Sigmoid colon (tissue), 3 donors: ENCODE measurements at regions not wholly inside any gene's neighbourhood (a gene's known extent, or its start where the extent isn't known, plus 50 kb on each side); places are given as distances from the start of the nearest gene placed in this dataset.

Experiments used
- POLR2A ChIP-seq, 2 donors: fragments of 450-650 bp; IDR thresholded peaks; one replicate each; pipeline ENCODE4 v1.6.1; 2016; ENCODE audit warnings: antibody characterized with exemption in 2 of 2, mild to moderate bottlenecking in 2 of 2, moderate library complexity in 2 of 2
- TF ChIP-seq, protein P1 (sequence below), 4 experiments: fragments of 450-650 bp in 3 of 4; fragments of 200-600 bp in 1 of 4; IDR thresholded peaks; one replicate each; pipeline ENCODE4 v1.5.1; 2016 to 2019; ENCODE audit warnings: antibody characterized with exemption in 4 of 4, mild to moderate bottlenecking in 3 of 4, moderate library complexity in 2 of 4

DNA sequence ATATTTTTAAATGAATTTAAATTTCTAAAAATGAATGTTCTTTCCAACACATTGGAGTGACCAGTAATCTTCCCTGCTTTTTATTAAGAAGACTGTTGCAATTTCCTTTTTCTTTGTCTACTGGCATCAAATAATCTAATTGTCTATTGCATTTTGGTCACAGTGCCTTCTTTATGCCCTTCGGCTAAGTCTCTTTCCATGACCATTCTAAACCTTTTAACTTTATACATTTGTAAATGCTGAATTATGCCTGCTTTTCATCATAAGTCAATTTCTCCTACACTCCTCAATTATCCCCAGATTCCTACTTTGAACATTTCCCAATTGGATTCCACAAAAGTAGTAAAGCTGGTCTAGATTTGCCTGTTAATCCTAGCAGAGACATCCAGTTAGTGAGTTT is 69.1 kb upstream of the HSF2 start:
- TF ChIP-seq POLR2A (IDR thresholded peaks at IDR 0.05): no peak
- TF ChIP-seq, protein P1, sequence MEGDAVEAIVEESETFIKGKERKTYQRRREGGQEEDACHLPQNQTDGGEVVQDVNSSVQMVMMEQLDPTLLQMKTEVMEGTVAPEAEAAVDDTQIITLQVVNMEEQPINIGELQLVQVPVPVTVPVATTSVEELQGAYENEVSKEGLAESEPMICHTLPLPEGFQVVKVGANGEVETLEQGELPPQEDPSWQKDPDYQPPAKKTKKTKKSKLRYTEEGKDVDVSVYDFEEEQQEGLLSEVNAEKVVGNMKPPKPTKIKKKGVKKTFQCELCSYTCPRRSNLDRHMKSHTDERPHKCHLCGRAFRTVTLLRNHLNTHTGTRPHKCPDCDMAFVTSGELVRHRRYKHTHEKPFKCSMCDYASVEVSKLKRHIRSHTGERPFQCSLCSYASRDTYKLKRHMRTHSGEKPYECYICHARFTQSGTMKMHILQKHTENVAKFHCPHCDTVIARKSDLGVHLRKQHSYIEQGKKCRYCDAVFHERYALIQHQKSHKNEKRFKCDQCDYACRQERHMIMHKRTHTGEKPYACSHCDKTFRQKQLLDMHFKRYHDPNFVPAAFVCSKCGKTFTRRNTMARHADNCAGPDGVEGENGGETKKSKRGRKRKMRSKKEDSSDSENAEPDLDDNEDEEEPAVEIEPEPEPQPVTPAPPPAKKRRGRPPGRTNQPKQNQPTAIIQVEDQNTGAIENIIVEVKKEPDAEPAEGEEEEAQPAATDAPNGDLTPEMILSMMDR (IDR thresholded peaks at IDR 0.05): no peak
